Muscle layer of duodenum (tissue), 2 donors: ENCODE measurements at regions not wholly inside any gene's neighbourhood (a gene's known extent, or its start where the extent isn't known, plus 50 kb on each side); places are given as distances from the start of the nearest gene placed in this dataset.
A peak's percentile ranks its signal among the peaks of the same experiment; 100 is the strongest.
"Not testable (repeated sequence)": the region's sequence is repeated elsewhere in the genome, so short reads cannot be mapped to it uniquely, and the experiment has no call there.

Experiments
- H3K27ac ChIP-seq: one replicate; pipeline ENCODE4 v1.7.0; 2013; ENCODE audit warnings: mild to moderate bottlenecking, low read length
- H3K27me3 ChIP-seq: one replicate; pipeline ENCODE4 v1.7.0; 2013; ENCODE audit warnings: low read depth, mild to moderate bottlenecking, control low read depth, low read length
- H3K36me3 ChIP-seq, 2 donors: one replicate each; pipeline ENCODE4 v1.7.0; 2013; ENCODE audit warnings: low read length in 2 of 2, control low read depth in 1 of 2, mild to moderate bottlenecking in 1 of 2; ENCODE audit not compliant: insufficient read depth in 2 of 2, control insufficient read depth in 1 of 2
- H3K4me1 ChIP-seq, 2 donors: one replicate each; pipeline ENCODE4 v1.7.0; 2013; ENCODE audit warnings: low read length in 2 of 2, mild to moderate bottlenecking in 2 of 2, control low read depth in 1 of 2, moderate library complexity in 1 of 2; ENCODE audit not compliant: insufficient read depth in 2 of 2, control insufficient read depth in 1 of 2
- H3K4me3 ChIP-seq, 2 donors: one replicate each; pipeline ENCODE4 v1.7.0; 2013; ENCODE audit warnings: low read length in 2 of 2, low read depth in 1 of 2, mild to moderate bottlenecking in 1 of 2
- H3K9me3 ChIP-seq, 2 donors: one replicate each; pipeline ENCODE4 v1.7.0; 2013; ENCODE audit warnings: low read length in 2 of 2, control low read depth in 1 of 2, mild to moderate bottlenecking in 1 of 2; ENCODE audit not compliant: control insufficient read depth in 1 of 2
- donor health status: healthy.

GRCh38 chr15:93361703-93362102, 272.7 kb upstream of the RGMA start:
- Histone ChIP-seq H3K36me3 (no peaks in the 10 kb centered on the region), H3K9me3 (no peaks in the 10 kb centered on the region), H3K4me3 (no peak overlapping the region), H3K27ac (no peak overlapping the region), H3K27me3 (no peaks in the 10 kb centered on the region), H3K4me1 (peaks cover 0 to 10% of the 10 kb centered on the region in 2 donors)

- Histone ChIP-seq H3K27ac (no peak overlapping the region), H3K27me3 (no peaks in the 10 kb centered on the region), H3K36me3 (no peaks in the 10 kb centered on the region), H3K4me1 (peaks cover 0 to 10% of the 10 kb centered on the region in 2 donors), H3K4me3 (no peak overlapping the region), H3K9me3 (no peaks in the 10 kb centered on the region)
Measured at GRCh38 chr15:93360976-93361375, 272.0 kb upstream of the RGMA start.

DNA sequence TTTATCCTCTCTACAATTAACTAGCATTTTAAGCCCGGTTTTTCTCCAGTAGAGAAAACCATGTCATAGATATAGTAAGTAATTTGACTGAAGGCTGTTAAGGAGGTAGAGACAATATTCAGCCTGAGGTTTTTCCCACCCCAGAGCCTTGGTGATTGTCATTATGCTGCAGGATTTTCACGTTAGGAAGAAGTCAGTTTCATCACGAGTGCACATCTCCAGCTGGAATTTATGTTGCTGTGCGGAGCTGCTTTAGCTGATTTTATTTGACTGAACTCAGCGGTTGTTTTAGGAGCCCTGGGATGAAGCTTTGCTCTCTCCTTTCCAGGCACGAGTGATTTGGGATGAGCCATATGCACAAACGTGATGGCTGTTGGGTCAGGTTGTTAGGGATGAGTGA, 271.3 kb upstream of the RGMA start:
- Histone ChIP-seq H3K36me3 (no peaks in the 10 kb centered on the region), H3K4me1 (peaks cover 0 to 10% of the 10 kb centered on the region in 2 donors), H3K27ac (no peak overlapping the region), H3K27me3 (no peaks in the 10 kb centered on the region), H3K9me3 (no peaks in the 10 kb centered on the region), H3K4me3 (no peak overlapping the region)

DNA sequence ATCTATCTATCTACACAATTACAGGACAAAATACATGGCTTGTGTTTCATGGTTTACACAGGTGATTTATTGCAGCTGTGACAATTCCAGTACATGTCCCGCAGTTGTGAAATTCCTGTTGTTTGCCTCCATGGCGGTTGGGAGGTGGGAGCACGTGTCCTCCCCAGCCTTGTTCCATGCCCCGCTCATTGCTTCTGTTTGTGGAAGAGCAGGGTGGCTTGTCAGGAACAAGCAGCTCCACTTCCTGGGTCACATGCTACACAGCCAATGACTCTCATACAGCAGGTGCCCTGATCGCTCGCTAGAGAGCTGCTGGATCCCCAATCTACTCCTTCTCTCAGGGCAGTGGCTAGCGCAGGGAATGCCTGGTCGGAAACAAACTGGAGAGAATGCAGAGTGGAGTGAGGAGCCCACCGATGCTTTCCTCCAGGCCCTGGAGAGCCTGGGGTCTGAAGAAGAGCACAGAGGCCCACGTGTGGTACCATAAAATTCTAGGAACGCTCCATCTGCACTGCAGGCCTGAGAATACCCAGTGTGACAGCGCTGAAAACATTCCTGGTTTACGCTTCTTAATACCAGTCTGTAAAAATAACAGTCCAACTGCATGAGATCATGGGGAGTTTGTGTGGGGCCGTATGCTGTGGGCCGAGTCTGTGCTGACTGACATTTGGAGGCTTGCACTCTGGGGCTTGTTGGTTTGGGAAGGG, 270.6 kb upstream of the RGMA start:
- Histone ChIP-seq H3K27me3 (no peaks in the 10 kb centered on the region), H3K4me1 (peaks cover 0 to 10% of the 10 kb centered on the region in 2 donors), H3K27ac (peak overlapping the region; percentile 45), H3K9me3 (no peaks in the 10 kb centered on the region), H3K4me3 (no peak overlapping the region), H3K36me3 (no peaks in the 10 kb centered on the region)

DNA sequence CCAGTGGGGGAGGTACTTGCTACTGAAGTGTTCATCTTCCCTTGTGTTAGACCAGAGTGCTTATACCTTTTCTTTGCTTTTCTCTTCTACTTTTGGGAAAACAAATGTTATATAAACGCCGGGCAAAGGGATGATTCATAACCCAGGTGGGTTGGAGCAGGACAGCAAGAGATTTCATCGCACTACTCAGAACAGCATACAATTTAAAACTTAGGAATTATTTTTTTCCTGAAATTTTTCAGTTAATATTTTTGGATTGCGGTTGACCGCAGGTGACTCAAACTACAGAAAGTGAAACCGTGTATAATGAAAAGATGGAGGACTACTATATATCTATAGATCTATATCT, 270.0 kb upstream of the RGMA start:
- H3K27me3 ChIP-seq = no peaks in the 10 kb centered on the region
- peak overlapping the region; percentile 45 for H3K27ac ChIP-seq

DNA sequence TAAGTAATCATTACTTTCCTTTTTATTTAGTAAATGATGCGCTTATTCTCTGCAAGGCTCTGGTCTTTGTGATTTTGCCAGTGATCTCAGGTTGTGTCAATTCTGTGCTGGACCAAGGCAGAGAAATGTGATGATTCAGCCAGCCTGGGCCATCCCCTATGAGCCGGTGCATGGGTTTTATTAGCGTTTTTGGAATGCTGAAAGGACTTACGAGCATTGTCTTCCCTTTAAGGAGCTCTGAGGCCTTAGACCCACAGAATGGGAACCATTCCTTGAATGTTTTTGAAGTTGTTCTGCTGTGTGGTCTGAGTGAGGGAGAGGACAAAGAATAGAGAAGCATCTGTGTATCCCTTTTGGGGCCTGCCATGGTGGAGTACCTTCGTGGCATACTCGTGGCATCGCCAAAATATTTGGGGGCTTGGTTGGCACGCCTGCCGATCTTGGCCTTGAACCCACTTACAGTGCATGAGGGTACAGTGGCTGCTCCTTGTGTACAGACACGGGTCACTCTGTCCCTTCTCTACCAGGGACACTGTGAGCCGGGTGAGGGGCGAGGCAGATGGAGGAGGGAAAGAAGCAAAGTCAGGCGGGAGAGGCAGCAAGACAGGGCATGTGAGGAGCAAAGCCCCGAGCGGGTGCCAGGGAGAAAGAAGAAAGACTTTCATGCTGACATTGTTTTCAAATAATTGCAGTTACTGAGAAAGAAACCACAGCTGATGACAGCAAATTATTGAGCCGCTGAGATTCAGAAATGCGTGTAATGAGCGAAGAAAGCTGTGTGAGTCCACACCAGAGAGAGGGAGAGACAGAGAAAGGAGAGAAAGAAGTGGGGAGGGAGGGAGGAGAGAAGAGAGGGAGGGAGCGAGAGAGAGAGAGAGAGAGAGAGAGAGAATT, 269.4 kb upstream of the RGMA start:
- H3K9me3 ChIP-seq = no peaks in the 10 kb centered on the region
- H3K4me1 ChIP-seq = peaks cover 0 to 10% of the 10 kb centered on the region in 2 donors
- H3K36me3 ChIP-seq = no peaks in the 10 kb centered on the region
- H3K27me3 ChIP-seq = no peaks in the 10 kb centered on the region
- H3K27ac ChIP-seq = no peak overlapping the region
- no peak overlapping the region for H3K4me3 ChIP-seq

More for the DNA sequence above, 270.0 kb upstream of the RGMA start:
- peaks cover 0 to 10% of the 10 kb centered on the region in 2 donors for H3K4me1 ChIP-seq
- no peaks in the 10 kb centered on the region for H3K36me3 ChIP-seq
- no peak overlapping the region for H3K4me3 ChIP-seq
- no peaks in the 10 kb centered on the region for H3K9me3 ChIP-seq

DNA sequence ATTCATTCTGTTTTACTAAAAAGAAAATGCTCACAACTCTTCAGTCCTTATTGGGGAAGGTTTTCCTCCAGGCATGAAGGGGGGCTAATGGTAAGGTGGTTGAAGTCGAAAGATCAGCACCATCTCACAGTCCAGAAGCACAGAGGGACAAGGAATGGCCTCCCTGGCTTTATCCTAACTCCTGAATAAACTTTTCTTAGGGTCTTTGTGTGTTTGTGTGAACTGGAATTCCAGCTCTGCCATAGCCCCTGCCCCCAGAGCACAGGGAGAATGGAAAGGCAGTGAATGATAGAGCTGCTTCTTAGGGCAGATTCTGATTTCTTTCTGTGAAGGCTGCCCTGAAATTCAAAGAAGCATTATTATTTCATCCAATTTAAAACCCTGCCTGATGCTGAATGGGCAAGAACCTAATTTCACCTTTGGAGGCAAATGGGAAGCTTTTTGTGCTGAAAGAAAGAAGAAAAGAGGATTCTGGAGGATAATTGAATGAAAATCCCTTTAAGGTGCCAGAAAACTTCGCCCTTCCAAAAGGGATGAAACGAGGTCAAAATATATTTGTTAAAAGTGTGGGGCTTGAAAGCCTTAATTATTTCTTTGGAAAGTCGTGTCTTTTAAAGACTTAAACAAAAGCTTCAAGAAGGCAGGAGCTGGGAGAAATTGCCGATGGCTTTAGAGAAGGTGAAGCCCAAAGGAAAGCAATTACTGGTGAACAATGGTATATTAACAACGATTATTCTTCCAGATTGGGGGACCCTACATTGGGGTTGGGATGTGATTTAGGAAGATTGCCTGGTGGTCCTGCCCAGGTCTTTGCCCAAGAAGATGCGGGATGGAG, 259.9 kb upstream of the RGMA start:
- Histone ChIP-seq H3K4me3 (no peak overlapping the region), H3K4me1 (no peaks in the 10 kb centered on the region), H3K27ac (no peak overlapping the region), H3K27me3 (no peaks in the 10 kb centered on the region), H3K9me3 (no peaks in the 10 kb centered on the region), H3K36me3 (no peaks in the 10 kb centered on the region)

GRCh38 chr15:93347986-93348385, 259.0 kb upstream of the RGMA start:
- no peaks in the 10 kb centered on the region for H3K27me3 ChIP-seq
- H3K4me1 ChIP-seq = no peaks in the 10 kb centered on the region
- H3K27ac ChIP-seq = no peak overlapping the region
- H3K4me3 ChIP-seq = no peak overlapping the region
- no peaks in the 10 kb centered on the region for H3K36me3 ChIP-seq
- H3K9me3 ChIP-seq = no peaks in the 10 kb centered on the region

GRCh38 chr15:93345981-93346380, 257.0 kb upstream of the RGMA start:
- Histone ChIP-seq H3K36me3 (no peaks in the 10 kb centered on the region), H3K27me3 (no peaks in the 10 kb centered on the region), H3K9me3 (no peaks in the 10 kb centered on the region)

DNA sequence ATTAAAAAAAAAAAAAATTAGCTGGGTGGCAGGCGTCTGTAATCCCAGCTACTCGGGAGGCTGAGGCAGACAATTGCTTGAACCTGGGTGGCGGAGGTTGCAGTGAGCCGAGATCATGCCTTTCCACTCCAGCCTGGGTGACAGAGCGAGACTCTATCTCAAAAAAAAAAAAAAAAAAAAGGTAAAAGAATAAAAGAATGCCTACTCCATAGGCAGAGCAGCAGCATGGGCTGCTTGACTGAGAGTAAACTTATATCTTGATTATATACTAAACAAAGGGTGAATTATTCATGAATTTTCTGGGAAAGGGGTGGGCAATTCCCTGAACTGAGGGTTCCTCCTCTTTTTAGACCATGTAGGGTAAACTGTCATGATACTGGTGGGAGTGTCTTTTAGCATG, 254.4 kb upstream of the RGMA start:
- H3K4me3 ChIP-seq, H3K27me3 ChIP-seq, H3K36me3 ChIP-seq, H3K4me1 ChIP-seq, H3K27ac ChIP-seq, H3K9me3 ChIP-seq: not testable (repeated sequence)

More at GRCh38 chr15:93345981-93346380, 257.0 kb upstream of the RGMA start:
- Histone ChIP-seq H3K4me3 (no peak overlapping the region), H3K27ac (no peak overlapping the region), H3K4me1 (no peaks in the 10 kb centered on the region)

GRCh38 chr15:93341164-93341563, 252.2 kb upstream of the RGMA start:
- Histone ChIP-seq H3K9me3 (no peaks in the 10 kb centered on the region), H3K36me3 (no peaks in the 10 kb centered on the region), H3K27me3 (no peaks in the 10 kb centered on the region), H3K4me1 (peaks cover 0 to 3% of the 10 kb centered on the region in 2 donors), H3K27ac (no peak overlapping the region), H3K4me3 (no peak overlapping the region)
